H4 (cell line): ENCODE measurements at regions not wholly inside any gene's neighbourhood (a gene's known extent, or its start where the extent isn't known, plus 50 kb on each side); places are given as distances from the start of the nearest gene placed in this dataset.

Experiments used
- DNase-seq: peaks from one replicate; pipeline ENCODE4 v3.0.0-alpha.2; 2015; ENCODE audit warnings: low spot score

- DNase-seq, result peak; percentile 34
Measured at GRCh38 chr12:132393991-132394949, 64.9 kb upstream of the GALNT9 start.

- peak; percentile 81 for DNase-seq
Measured at GRCh38 chr12:132393245-132393795, 63.9 kb upstream of the GALNT9 start.

GRCh38 chr12:132392389-132393244 lies 63.2 kb upstream of the GALNT9 start:
- DNase-seq, result no peak

- no peak for DNase-seq
Measured at GRCh38 chr12:132391326-132392041, 62.1 kb upstream of the GALNT9 start.

- no peak for DNase-seq
Measured at GRCh38 chr12:132390287-132391076, 61.1 kb upstream of the GALNT9 start.

- DNase-seq, result no peak
Measured at GRCh38 chr12:132389526-132390286, 60.3 kb upstream of the GALNT9 start.

GRCh38 chr12:132389026-132389425 lies 59.6 kb upstream of the GALNT9 start:
- DNase-seq, result no peak

GRCh38 chr12:132388379-132389015 lies 59.1 kb upstream of the GALNT9 start:
- no peak for DNase-seq

- DNase-seq, result no peak
Measured at GRCh38 chr12:132386926-132387497, 57.6 kb upstream of the GALNT9 start.

GRCh38 chr12:132385923-132386751 lies 56.7 kb upstream of the GALNT9 start:
- DNase-seq, result no peak

- no peak for DNase-seq
Measured at GRCh38 chr12:132384916-132385774, 55.8 kb upstream of the GALNT9 start.

- DNase-seq, result no peak
Measured at GRCh38 chr12:132380641-132381040, 51.3 kb upstream of the GALNT9 start.

- DNase-seq, result no peak
Measured at GRCh38 chr12:132379996-132380395, 50.6 kb upstream of the GALNT9 start.

- no peak for DNase-seq
Measured at GRCh38 chr12:132379576-132379975, 50.2 kb upstream of the GALNT9 start.
